ENCODE measurements at regions not wholly inside any gene's neighbourhood (a gene's known extent, or its start where the extent isn't known, plus 50 kb on each side); places are given as distances from the start of the nearest gene placed in this dataset.

- TF ChIP-seq GABPA (IDR thresholded peaks at IDR 0.05; ENCODE audit: borderline replicate concordance, insufficient read depth, low read length), result no peak
- no peak for TF ChIP-seq BRCA1 (IDR thresholded peaks at IDR 0.05; ENCODE audit: low read depth, low read length)
- TF ChIP-seq JUND (IDR thresholded peaks at IDR 0.05; ENCODE audit: low read length), result no peak
- TF ChIP-seq KDM1A (IDR thresholded peaks at IDR 0.05; ENCODE audit: borderline replicate concordance, low read length), result no peak
Observed at GRCh38 chr2:20509301-20509769, 62.5 kb downstream of the RHOB start (continued).
